GM10266 (cell line): ENCODE measurements at regions not wholly inside any gene's neighbourhood (a gene's known extent, or its start where the extent isn't known, plus 50 kb on each side); places are given as distances from the start of the nearest gene placed in this dataset.
"Not testable (repeated sequence)": the region's sequence is repeated elsewhere in the genome, so short reads cannot be mapped to it uniquely, and the experiment has no call there.

ENCODE experiments used
- DNase-seq: peaks from one replicate; pipeline ENCODE4 v3.0.0; 2012; ENCODE audit errors: extremely low spot score
- TF ChIP-seq, protein P1 (sequence below): IDR thresholded peaks from 2 replicates; pipeline ENCODE4 v1.5.1; 2012; ENCODE audit warnings: mild to moderate bottlenecking, low read depth; ENCODE audit not compliant: control insufficient read depth, insufficient read depth; ENCODE audit errors: missing control alignments

DNA sequence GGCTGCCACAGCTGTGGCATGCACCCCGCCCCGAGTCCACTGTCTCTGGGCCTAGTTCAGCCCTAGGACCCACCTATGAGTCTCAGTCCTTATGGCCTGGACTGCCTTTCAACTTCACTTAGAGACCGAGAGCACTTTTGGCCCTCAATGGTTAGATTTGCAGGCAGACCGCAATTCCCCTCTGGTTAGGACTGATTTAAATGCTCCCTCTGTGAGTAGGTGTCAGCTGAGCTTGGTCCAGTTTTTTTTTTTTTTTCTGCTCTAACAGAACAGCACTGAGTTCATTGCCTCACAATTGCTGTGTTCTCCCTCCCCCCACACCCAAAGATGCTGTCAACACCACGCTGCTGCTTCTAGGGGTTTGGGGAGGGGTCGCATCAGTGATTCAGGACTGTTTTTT lies 143.2 kb downstream of the BMP15 start:
- no peak for DNase-seq
- TF ChIP-seq, protein P1, sequence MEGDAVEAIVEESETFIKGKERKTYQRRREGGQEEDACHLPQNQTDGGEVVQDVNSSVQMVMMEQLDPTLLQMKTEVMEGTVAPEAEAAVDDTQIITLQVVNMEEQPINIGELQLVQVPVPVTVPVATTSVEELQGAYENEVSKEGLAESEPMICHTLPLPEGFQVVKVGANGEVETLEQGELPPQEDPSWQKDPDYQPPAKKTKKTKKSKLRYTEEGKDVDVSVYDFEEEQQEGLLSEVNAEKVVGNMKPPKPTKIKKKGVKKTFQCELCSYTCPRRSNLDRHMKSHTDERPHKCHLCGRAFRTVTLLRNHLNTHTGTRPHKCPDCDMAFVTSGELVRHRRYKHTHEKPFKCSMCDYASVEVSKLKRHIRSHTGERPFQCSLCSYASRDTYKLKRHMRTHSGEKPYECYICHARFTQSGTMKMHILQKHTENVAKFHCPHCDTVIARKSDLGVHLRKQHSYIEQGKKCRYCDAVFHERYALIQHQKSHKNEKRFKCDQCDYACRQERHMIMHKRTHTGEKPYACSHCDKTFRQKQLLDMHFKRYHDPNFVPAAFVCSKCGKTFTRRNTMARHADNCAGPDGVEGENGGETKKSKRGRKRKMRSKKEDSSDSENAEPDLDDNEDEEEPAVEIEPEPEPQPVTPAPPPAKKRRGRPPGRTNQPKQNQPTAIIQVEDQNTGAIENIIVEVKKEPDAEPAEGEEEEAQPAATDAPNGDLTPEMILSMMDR, result no peak

DNA sequence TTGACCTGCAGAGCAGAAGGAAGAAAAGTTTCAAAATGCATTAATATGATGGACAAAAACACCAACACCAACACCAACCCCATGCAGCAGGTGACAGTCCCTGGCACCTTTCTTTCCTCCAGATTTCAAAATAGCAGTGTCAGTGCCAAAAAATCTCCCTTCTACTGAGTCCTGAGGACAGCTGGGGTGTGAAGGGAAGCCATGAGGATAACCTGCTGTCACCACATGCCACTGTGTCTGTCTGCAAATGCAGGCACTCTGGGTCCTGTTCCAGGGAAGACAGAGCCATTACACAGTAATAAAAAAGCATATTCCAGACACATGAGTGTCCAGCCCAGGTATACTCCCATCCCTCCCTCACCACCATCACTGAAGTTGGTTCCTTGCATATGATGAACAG lies 187.5 kb downstream of the BMP15 start:
- TF ChIP-seq, protein P1, result no peak
- no peak for DNase-seq

DNA sequence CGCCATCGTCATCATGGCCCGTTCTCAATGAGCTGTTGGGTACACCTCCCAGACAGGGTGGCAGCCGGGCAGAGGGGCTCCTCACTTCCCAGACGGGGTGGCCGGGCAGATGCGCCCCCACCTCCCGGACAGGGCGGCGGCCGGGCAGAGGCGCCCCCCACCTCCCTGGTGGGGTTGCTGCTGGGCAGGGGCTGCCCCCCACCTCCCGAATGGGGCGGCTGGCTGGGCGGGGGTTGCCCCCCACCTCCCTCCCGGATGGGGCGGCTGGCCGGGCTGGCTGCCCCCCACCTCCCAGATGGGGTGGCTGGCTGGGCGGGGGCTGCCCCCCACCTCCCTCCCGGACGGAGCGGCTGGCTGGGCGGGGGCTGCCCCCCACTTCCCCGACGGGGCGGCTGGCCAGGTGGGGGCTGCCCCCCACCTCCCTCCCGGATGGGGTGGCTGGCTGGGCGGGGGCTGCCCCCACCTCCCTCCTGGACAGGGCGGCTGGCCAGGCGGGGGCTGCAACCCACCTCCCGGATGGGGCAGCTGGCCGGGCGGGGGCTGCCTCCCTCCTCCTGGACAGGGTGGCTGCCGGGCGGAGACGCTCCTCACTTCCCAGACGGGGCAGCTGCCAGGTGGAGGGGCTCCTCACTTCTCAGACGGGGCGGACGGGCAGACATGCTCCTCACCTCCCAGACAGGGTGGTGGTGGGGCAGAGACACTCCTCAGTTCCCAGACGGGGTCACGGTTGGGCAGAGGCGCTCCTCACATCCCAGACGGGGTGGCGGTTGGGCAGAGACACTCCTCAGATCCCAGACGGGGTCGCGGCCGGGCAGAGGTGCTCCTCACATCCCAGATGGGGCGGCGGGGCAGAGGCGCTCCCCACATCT lies 208.8 kb downstream of the BMP15 start:
- not testable (repeated sequence) for DNase-seq

DNA sequence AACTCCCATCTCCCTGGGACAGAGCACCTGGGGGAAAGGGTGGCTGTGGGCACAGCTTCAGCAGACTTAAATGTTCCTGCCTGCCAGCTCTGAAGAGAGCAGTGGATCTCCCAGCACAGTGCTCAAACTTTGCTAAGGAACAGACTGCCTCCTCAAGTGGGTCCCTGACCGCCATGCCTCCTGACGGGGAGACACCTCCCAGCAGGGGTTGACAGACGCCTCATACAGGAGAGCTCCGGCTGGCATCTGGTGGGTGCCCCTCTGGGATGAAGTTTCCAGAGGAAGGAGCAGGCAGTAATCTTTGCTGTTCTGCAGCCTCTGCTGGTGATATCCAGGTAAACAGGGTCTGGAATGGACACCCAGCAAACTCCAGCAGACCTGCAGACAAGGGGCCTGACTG lies 206.9 kb upstream of the NUDT10 start:
- not testable (repeated sequence) for DNase-seq

DNA sequence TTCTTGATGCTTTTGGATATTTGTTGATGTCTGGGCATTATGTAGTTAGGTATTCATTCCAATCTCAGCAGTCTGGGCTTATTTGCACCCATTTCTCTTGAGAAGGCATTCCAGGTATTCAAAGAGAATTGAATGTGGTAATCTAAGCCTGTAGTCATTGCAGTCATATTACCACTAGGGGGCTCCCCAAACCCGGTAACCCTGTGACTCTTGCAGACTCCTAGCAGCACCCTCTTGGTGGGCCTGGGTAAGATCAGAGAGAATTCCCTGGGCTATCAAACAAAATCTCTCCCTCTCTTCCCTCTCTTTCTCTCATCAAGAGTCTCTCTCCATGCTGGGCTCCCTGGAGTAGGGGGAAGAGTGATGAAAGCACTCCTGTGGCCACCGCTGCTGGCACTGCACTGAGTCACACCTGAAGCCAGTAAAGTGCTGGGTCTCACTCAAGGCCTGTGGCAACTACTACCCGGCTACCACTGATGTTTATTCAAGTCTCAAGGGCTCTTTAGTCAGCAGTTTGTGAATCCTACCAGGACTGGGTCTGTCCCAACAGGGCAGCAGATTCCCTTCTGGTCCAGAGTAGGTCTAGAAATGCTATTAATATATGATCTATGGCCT lies 187.7 kb upstream of the NUDT10 start:
- TF ChIP-seq, protein P1, result peak; percentile 49

DNA sequence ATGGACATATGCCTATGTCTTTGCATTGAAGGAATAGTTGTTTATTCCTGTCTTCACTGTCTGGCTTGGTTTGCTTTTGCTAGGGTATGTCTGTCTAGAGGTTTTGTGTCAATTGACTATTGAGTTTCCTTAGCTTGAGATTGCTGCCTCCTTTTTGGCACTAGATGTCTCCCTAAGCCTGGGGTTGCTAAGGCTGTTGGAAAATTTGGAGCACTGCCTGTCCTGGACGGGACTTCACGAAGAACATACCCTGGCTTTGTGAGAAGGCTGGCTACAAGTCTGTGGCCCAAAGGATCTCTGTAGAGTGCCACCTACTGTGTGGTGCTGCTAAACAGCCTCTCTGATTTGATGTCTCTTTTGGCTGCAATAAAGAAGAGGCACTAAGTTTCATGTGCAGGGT lies 183.8 kb upstream of the NUDT10 start:
- no peak for DNase-seq
- TF ChIP-seq, protein P1, result no peak

More for the DNA sequence above, 187.7 kb upstream of the NUDT10 start:
- DNase-seq, result peak; percentile 14

DNA sequence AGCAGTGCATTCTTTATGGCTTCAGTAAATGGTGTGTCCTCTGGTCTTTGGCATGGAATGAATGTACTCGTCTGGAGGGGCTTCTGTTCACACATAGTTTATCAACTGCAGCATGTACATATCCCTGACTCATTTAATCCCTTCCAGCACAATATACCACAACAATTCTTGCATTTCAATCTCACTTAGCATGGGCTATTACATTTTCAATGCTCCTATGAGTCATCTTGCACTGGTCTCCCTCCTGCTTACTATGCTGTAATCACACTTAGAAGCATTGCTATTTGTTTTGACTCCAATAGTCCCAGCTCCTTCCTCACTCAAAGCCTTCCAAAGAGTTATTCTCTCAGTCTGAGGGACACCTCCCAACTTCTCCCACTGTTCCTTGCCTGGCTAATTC lies 180.9 kb upstream of the NUDT10 start:
- DNase-seq, result no peak
- TF ChIP-seq, protein P1, result no peak

DNA sequence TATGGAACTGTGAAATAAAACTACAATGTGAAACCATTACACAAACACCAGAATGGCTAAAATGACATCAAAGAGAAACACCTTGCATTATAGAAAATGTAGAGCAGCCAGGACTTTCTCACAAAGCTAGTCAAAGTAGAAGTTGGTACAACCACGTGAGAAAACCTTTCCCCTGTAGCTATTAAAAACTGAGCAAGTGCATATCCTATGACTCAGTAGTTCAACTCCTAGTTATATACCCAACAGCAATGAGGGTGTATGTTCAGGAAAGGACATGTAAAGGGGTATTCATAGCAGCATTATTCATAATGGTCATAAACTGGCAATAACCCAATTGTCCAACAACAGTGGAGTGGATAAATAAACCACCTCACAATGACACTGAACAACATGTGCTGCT lies 177.5 kb upstream of the NUDT10 start:
- TF ChIP-seq, protein P1, result no peak
- DNase-seq, result no peak
